WERI-Rb-1 (cell line): ENCODE measurements at regions not wholly inside any gene's neighbourhood (a gene's known extent, or its start where the extent isn't known, plus 50 kb on each side); places are given as distances from the start of the nearest gene placed in this dataset.

ENCODE experiments used
- DNase-seq: peaks from one replicate; pipeline ENCODE4 v3.0.0-alpha.2; 2020
- H3K27ac ChIP-seq: fragments of 250-450 bp; sonication (Bioruptor Pico); 2 replicates; pipeline ENCODE4 v1.5.1; 2020; ENCODE audit warnings: mild to moderate bottlenecking, moderate library complexity
- H3K27me3 ChIP-seq: fragments of 250-450 bp; sonication (Bioruptor Pico); 2 replicates; pipeline ENCODE4 v1.5.1; 2021; ENCODE audit warnings: mild to moderate bottlenecking, low read depth, moderate library complexity; ENCODE audit not compliant: insufficient read depth, severe bottlenecking
- H3K36me3 ChIP-seq: fragments of 250-450 bp; sonication (Bioruptor Pico); 2 replicates; pipeline ENCODE4 v1.5.1; 2020; ENCODE audit warnings: mild to moderate bottlenecking, moderate library complexity
- H3K4me3 ChIP-seq: 2 replicates; pipeline ENCODE4 v1.5.1; 2011; ENCODE audit warnings: low read depth, mild to moderate bottlenecking, control low read depth, low read length
- H3K9me3 ChIP-seq: fragments of 250-450 bp; sonication (Bioruptor Pico); 2 replicates; pipeline ENCODE4 v1.5.1; 2021; ENCODE audit warnings: mild to moderate bottlenecking, moderate library complexity; ENCODE audit not compliant: severe bottlenecking
- TF ChIP-seq, protein P1 (sequence below): IDR thresholded peaks from 2 replicates; pipeline ENCODE4 v1.5.1; 2011; ENCODE audit warnings: low read depth, mild to moderate bottlenecking, control low read depth, inconsistent platforms, low read length

DNA sequence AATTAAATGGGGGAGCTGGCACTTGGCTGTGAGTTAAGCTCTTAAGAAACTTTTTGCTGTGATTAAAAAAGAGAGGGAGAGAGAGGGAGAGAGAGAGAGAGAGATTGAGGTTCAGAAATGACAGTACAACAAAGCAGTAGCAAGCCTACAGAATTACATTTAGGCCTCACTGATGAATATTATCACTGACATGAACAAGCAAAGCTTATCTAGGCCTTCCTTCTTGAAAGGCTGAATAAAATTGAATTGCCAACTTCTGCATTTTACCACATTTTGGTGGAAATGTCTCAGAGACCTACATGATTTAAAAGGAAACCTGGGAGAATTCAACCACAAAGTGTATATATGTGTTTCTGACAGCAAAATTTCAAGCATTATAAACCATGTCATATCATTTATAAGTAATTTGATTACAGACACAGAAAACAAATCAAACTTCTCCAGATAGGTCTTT is 530.8 kb downstream of the SOX2 start:
- Histone ChIP-seq H3K27me3 (peaks cover 68% of the 10 kb centered on the region), H3K36me3 (no peaks in the 10 kb centered on the region), H3K4me3 (no peak overlapping the region), H3K27ac (no peak overlapping the region), H3K9me3 (no peaks in the 10 kb centered on the region)
- TF ChIP-seq, protein P1, sequence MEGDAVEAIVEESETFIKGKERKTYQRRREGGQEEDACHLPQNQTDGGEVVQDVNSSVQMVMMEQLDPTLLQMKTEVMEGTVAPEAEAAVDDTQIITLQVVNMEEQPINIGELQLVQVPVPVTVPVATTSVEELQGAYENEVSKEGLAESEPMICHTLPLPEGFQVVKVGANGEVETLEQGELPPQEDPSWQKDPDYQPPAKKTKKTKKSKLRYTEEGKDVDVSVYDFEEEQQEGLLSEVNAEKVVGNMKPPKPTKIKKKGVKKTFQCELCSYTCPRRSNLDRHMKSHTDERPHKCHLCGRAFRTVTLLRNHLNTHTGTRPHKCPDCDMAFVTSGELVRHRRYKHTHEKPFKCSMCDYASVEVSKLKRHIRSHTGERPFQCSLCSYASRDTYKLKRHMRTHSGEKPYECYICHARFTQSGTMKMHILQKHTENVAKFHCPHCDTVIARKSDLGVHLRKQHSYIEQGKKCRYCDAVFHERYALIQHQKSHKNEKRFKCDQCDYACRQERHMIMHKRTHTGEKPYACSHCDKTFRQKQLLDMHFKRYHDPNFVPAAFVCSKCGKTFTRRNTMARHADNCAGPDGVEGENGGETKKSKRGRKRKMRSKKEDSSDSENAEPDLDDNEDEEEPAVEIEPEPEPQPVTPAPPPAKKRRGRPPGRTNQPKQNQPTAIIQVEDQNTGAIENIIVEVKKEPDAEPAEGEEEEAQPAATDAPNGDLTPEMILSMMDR: no peak
- no peak for DNase-seq

DNA sequence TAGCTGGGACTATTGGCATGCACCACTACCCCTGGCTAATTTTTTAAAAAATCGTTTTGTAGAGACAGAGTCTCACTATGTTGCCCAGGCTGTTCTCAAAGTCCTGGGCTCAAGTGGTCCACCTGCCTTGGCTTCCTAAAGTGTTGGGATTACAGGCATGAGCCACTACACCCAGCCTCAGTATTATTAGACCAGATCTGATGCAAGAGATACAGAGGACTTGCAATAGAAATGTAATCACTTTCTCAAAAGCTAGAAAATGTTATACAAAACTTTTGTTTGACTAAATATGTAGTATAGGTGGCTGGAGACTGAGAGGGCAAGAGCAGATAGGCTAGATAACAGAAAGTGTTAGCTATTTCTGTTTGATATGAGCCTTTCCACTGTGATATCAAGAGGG is 531.9 kb downstream of the SOX2 start:
- TF ChIP-seq, protein P1: no peak

DNA sequence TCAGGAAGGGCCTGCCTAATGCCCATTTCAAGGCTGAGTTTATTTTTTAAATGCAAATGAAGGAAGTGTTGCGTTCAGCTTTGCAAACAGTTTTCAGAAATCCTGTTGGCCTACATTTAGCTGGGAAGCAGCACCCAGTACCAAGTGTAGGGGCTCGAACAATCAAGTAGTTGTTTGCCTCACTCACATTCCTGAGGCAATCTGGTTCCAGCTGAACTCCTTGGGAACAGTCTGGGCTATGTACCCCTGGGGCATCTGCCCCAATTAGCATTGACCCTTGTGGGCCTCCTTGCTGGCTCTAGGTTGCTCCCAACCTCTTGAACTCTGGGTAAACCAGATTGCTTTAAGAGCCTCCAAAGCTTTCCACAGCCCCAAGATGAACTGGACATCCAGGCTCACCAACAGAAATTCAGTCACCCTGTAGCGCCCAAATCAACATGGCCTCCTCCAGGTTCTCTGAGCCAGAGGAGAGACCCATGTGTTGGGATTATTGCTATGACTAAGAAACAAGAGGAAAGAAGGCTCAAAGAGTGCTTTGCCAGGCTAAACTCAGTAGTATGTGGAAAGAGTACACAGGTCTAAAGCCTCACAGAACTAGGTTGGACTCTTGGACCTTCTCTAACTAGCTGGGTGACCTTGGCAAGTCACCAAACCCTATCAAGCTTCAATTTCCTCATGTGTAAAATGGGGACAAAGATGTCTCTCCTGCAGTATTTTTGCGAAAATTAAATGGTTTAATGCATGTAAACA is 532.7 kb downstream of the SOX2 start:
- Histone ChIP-seq H3K27ac (no peak overlapping the region), H3K4me3 (no peak overlapping the region), H3K9me3 (no peaks in the 10 kb centered on the region), H3K36me3 (no peaks in the 10 kb centered on the region), H3K27me3 (peaks cover 58% of the 10 kb centered on the region)
- TF ChIP-seq, protein P1: no peak
- DNase-seq: no peak

More for the DNA sequence above, 531.9 kb downstream of the SOX2 start:
- H3K27me3 ChIP-seq: peaks cover 61% of the 10 kb centered on the region
- H3K36me3 ChIP-seq: no peaks in the 10 kb centered on the region
- no peak overlapping the region for H3K27ac ChIP-seq
- no peak overlapping the region for H3K4me3 ChIP-seq
- no peaks in the 10 kb centered on the region for H3K9me3 ChIP-seq
- DNase-seq: no peak

DNA sequence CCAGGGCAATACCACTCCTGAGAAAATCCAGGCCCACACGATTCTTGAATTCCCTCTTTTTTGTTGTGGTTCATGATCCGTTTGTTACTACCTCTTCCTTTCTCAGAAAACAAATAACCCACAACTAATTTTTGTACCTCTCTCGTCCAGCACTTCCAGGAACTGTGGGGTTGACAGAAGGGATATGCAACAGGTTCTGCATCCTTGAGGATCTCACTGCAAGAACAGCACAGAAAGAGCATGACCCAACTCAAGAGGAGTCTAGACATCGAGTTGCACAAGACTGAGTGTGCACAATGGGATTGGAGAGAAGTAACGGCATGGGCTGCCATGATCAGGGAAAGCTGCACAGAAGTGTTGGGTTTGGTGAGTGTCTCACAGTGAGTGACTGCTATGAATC is 533.3 kb downstream of the SOX2 start:
- H3K27me3 ChIP-seq: peaks cover 54% of the 10 kb centered on the region
- H3K27ac ChIP-seq: no peak overlapping the region
- H3K9me3 ChIP-seq: no peaks in the 10 kb centered on the region
- no peak for DNase-seq
- H3K4me3 ChIP-seq: no peak overlapping the region
- TF ChIP-seq, protein P1: no peak
- H3K36me3 ChIP-seq: no peaks in the 10 kb centered on the region

DNA sequence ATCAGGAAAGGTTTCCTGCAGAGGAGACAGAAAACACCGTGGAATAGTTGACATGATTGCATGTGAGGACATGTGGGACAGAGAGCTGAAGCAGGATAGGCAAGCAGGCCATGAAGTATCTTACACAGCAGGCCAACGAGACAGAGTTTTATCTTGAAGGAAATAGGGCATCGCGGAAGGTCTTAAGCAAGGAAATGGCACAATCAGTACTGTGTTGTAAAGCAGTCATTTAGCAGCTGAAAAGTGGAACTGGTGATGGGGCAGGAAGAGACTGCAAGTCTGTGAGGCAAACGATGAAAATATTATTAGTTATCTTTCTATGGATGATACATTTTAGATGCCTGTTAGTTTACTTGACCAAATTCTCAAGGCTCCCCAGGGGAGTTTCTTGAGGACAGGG is 535.1 kb downstream of the SOX2 start:
- H3K9me3 ChIP-seq: no peaks in the 10 kb centered on the region
- no peak overlapping the region for H3K27ac ChIP-seq
- no peaks in the 10 kb centered on the region for H3K36me3 ChIP-seq
- no peak for DNase-seq
- TF ChIP-seq, protein P1: no peak
- H3K4me3 ChIP-seq: no peak overlapping the region
- H3K27me3 ChIP-seq: peaks cover 55% of the 10 kb centered on the region
